ENCODE measurements at regions not wholly inside any gene's neighbourhood (a gene's known extent, or its start where the extent isn't known, plus 50 kb on each side); places are given as distances from the start of the nearest gene placed in this dataset.
"Not testable (repeated sequence)": the region's sequence is repeated elsewhere in the genome, so short reads cannot be mapped to it uniquely, and the experiment has no call there.

GRCh38 chr15:69601711-69602504 is 149.3 kb downstream of the RPLP1 start:
- no peak for DNase-seq (ENCODE audit: low read depth)

DNA sequence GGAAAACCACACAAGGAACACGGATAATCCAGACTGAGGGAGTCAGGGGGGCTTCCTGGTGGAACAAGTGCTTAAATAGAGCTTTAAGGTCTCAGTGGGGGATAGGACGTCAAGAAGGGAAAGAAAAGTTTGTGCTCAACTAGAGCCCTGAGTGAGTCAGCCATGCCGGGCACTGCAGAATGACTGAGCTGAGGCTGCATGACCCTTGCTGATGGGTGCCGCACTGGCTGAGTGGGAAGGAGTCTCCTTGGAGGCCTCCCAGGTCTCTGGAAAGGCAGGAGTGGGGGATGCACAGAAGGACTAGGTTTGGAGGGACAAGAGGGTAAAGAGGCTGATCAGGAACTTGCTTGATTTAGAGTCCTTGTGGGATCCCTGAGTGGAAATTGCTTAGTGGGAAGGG is 150.3 kb downstream of the RPLP1 start:
- DNase-seq (ENCODE audit: low read depth): no peak

- no peak for DNase-seq (ENCODE audit: low read depth)
Observed at GRCh38 chr15:69603369-69604071, 150.9 kb downstream of the RPLP1 start.

DNA sequence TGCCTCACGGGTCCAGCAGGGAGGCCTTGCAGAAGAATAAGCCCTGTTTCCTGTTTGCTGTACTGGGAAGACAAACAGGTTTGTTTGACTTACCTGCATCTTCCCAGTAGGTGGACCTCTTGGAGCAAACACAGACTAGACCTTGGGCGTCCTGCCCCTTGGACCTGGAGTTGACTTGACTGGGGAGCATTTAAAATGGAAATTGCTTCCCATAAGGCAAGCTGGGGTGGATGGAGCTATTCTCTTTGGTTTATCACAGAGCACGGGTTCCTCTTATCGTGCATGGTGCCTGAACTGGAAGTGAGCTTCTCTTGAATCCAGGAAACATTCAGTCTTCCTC is 151.4 kb downstream of the RPLP1 start:
- DNase-seq (ENCODE audit: low read depth): no peak

DNA sequence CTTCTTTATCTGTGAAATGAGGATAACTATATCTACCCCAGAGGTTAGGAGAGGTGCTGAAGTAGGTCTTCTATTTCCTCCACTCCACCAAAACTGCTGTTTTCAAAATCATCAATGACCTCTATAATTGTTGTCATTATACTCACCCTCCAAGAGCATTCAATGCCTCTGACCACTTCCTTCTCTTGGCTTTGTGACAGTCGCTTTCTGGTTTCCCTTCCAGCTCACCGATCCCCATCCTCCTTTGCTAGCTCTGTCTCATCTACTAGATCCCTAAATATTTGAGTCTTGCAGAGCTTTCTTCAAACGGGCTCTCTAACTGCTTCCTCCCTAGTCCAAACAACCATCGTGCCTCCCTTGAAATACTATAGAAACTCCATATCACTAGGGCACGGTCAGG is 153.5 kb downstream of the RPLP1 start:
- DNase-seq (ENCODE audit: low read depth): no peak

DNA sequence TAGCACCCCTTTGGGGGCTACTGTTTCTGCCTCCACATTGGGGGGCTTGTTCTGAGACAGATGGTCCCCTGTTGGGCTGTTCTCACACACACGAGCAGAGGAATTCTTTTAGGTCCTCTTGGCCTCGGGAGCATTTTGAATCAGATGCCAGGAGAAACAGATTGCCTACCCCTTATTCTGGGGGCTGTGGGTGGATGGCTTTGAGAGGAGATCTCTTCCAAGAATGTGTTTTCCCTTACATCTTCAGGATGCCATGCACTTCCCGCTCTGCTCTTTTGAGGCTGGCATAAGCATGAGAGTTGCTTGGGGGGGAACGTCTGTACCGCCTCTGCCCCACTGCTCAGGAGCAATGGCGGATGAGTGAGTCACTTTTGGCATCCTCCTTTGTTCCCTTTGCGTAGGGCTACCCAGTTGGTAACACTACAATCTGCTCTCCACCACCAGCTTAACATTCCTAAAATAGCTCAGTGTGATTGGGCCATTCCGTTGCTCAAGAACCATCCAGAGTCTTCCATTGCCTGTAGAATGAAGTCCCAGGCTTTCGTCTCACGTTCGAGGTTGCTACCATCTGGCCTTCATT is 154.4 kb downstream of the RPLP1 start:
- no peak for DNase-seq (ENCODE audit: low read depth)

DNA sequence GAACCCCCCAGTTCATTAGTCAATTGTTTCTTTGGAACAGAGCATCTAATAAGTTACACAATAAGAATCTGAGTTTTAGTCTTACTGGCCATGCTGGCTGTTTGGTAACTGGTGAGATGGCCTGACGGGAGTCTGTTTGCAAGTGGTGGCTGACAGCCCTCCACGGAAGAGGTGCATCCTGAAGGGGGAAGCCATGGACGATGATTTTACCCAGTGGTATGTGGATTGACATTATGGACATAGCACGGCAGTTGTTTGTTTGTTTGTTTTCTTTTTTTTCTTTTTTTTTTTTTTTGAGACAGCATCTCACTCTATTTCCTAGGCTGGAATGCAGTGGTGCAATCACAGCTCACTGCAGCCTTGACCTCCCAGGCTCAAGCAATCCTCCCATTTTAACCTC is 156.0 kb downstream of the RPLP1 start:
- DNase-seq (ENCODE audit: low read depth): no peak

GRCh38 chr15:69609176-69609575 is 156.6 kb downstream of the RPLP1 start:
- no peak for DNase-seq (ENCODE audit: low read depth)

DNA sequence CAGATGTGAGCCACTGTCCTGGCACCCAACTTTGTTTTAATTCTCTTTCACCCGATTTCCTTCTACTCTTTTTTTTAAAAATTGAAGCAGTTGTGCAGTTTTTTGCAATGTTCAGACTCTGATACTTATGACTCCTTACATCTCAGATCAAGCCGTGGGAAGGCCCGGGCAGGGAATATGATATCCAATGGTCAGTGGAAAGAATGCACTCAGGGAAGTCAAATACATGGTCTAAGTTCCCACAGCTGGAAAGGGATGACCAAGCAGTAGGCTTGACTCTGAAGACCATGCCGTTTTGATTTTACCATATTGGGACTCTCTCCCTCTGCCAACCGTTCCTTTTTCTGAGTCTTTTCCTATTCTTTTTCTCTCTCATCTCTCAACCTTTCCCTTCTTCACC is 157.2 kb downstream of the RPLP1 start:
- no peak for DNase-seq (ENCODE audit: low read depth)

DNA sequence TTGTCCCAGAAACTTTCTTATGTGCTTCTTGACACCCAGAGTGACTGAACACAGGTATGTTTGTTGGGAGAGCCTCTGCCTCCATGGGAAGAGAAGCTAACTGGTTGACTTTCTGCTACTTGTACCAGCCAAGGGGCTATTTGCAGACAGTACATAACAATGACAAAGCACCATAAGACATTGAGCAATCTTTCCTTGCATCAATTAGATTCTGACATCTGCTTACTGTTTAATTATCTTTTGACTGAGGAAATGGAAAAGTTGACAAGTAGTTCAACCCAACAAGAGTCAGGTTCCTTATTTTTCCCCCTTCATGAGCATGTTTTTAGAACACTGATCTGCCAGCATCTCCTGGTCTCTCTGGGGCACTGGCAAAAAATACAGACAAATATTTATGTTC is 157.7 kb downstream of the RPLP1 start:
- DNase-seq (ENCODE audit: low read depth): no peak

DNA sequence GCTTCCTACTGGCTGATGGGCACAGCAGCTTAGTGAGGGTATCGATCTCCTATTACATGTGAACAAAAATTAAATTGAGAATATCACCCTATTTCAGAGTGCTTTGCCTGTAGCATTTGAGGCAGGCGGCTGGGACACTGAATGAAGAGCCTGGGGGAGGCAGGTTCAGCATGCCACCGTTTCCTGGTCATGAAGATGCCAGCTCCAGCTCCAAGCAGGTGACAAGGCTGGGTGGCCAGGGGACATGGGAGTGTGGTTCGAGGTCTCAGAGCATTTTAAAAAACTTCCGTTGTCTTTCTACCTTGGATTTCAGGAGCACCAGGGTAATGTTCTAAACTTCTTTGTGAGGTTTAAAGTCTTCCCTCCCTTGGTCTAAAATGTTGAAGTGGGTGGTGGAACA is 158.2 kb downstream of the RPLP1 start:
- DNase-seq (ENCODE audit: low read depth): no peak

DNA sequence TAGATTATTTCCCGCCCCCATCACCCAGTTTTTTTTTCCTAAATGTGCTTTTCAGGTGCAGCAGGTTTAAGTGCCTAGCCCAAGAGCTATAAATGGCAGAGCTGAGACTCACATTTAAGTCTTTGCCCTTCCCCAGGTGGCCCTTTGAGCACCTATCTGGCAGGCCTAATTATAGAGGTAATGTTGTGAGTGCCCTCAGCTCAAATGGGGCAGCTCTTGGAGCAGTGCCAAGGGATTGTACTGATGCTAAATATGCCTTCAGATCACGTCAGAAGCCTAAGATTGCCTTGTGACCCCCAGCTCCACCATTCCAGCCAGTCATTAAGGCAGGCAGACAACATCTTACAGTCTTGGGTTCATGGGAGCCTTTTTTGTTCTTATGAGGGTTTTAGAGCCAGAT is 159.5 kb downstream of the RPLP1 start:
- DNase-seq (ENCODE audit: low read depth): no peak

GRCh38 chr15:69613182-69613581 is 160.6 kb downstream of the RPLP1 start:
- DNase-seq (ENCODE audit: low read depth): no peak

DNA sequence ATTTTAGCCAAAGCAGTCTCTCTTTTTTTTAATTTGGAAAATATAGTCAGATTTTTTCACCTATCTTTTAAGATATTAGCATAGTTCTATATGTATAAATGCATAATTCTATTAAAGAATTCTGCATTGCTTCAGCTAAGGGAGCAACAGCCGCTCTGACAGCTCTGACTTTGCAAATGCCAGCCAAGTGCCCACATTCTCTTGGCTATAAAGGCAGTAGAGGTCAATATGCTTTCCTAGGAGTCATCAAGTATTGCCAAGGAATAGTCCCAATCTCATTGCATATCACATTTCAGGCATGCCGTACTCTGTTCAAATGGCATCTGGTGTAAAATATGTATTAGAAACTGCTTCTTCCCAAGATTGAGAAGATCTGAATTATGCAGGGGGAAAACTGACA is 161.4 kb downstream of the RPLP1 start:
- no peak for DNase-seq (ENCODE audit: low read depth)

DNA sequence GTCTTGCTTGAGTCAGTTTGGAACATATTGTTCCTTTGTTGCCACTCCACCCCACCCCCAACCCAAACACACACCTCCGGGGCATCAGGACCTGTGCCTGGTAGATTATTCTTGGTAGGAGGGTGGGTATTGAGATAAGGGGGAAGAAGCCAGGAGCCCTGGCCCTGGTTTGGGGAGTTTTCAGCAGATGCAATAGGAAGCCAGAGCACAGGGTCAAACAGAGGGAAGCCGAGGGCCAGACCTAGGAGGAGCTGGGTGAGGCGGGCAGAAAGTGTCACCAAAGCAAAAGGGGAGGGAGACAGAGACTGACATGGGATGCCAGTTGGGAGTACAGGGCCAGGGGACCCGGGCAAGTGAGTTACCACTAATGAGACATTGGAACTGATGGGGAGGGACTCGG is 163.1 kb downstream of the RPLP1 start:
- no peak for DNase-seq (ENCODE audit: low read depth)

GRCh38 chr15:69616558-69616957 is 163.9 kb downstream of the RPLP1 start:
- no peak for DNase-seq (ENCODE audit: low read depth)

DNA sequence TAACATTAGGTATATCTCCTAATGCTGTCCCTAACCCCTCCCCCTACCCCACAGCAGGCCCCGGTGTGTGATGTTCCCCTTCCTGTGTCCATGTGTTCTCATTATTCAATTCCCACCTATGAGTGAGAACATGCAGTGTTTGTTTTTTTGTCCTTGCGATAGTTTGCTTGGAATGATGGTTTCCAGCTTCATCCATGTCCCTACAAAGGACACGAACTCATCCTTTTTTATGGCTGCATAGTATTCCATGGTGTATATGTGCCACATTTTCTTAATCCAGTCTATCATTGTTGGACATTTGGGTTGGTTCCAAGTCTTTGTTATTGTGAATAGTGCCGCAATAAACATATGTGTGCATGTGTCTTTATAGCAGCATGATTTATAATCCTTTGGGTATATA is 164.5 kb downstream of the RPLP1 start:
- DNase-seq (ENCODE audit: low read depth): not testable (repeated sequence)

- DNase-seq (ENCODE audit: low read depth): no peak
Observed at GRCh38 chr15:69623392-69624154, 171.0 kb downstream of the RPLP1 start.

GRCh38 chr15:69624155-69624520 is 171.5 kb downstream of the RPLP1 start:
- no peak for DNase-seq (ENCODE audit: low read depth)

GRCh38 chr15:69624816-69625215 is 172.2 kb downstream of the RPLP1 start:
- no peak for DNase-seq (ENCODE audit: low read depth)

DNA sequence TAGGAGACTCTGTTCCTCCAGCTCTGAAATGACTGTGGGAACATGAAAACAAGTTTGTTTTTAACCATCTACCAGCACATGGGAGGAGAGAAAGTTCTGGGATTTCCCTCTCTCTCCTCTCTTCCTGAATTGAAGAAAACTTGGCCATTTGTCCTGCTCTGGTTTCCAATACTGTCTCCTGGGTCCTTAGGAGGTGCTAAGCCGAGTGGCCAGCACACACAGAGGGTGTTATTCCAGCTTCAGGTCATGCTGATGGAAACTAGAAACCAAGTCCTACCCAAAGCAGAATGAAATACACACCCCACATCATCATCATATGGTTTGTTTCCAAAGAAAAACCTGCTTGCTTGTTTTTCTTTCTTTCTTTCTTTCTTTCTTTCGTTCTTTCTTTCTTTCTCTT is 172.7 kb downstream of the RPLP1 start:
- no peak for DNase-seq (ENCODE audit: low read depth)
